Lung (tissue), 11 donors: ENCODE measurements at regions not wholly inside any gene's neighbourhood (a gene's known extent, or its start where the extent isn't known, plus 50 kb on each side); places are given as distances from the start of the nearest gene placed in this dataset.

Experiments used
- ATAC-seq: fragments of 200-7000 bp; cut with Tn5 transposase; one replicate; pipeline ENCODE4 v1.9.1; 2020; ENCODE audit warnings: moderate number of reproducible peaks; ENCODE audit not compliant: insufficient read depth, low FRiP score
- DNase-seq, 3 donors: peaks; one replicate each; pipeline ENCODE4 v3.0.0-alpha.2; 2013 to 2017
- H3K27ac ChIP-seq, 2 donors: one replicate each; pipeline ENCODE4 v1.5.1; 2013; ENCODE audit warnings: mild to moderate bottlenecking in 2 of 2, moderate library complexity in 2 of 2, control low read depth in 1 of 2, inconsistent platforms in 1 of 2, low read depth in 1 of 2, low read length in 1 of 2
- H3K27me3 ChIP-seq, 3 donors: one replicate each; pipeline ENCODE4 v1.5.1; 2013; ENCODE audit warnings: low read length in 2 of 3; ENCODE audit not compliant: control insufficient read depth in 3 of 3, insufficient read depth in 3 of 3
- H3K36me3 ChIP-seq, 4 donors: one replicate each; pipeline ENCODE4 v1.5.1; 2013; ENCODE audit warnings: low read length in 4 of 4, mild to moderate bottlenecking in 1 of 4, moderate library complexity in 1 of 4; ENCODE audit not compliant: control insufficient read depth in 4 of 4, insufficient read depth in 4 of 4
- H3K4me1 ChIP-seq, 5 donors: one replicate each; pipeline ENCODE4 v1.5.1; 2013; ENCODE audit warnings: low read length in 5 of 5, mild to moderate bottlenecking in 2 of 5, moderate library complexity in 1 of 5; ENCODE audit not compliant: control insufficient read depth in 5 of 5, insufficient read depth in 5 of 5
- H3K4me3 ChIP-seq: one replicate; pipeline ENCODE4 v1.5.1; 2013; ENCODE audit warnings: mild to moderate bottlenecking, control low read depth, moderate library complexity
- H3K9ac ChIP-seq, 2 donors: one replicate each; pipeline ENCODE4 v1.5.1; 2013; ENCODE audit warnings: low read length in 2 of 2, control low read depth in 1 of 2; ENCODE audit not compliant: insufficient read depth in 1 of 2
- H3K9me3 ChIP-seq, 4 donors: one replicate each; pipeline ENCODE4 v1.5.1; 2013; ENCODE audit warnings: low read length in 3 of 4, mild to moderate bottlenecking in 1 of 4, moderate library complexity in 1 of 4; ENCODE audit not compliant: control insufficient read depth in 4 of 4, insufficient read depth in 3 of 4
- CTCF ChIP-seq: IDR thresholded peaks from 2 replicates; pipeline ENCODE4 v1.5.1; 2012; ENCODE audit warnings: mild to moderate bottlenecking; ENCODE audit errors: control extremely low read depth, extremely low read depth
- WGBS, 2 donors: extraction: QIAGEN DNeasy Blood & Tissue Kit; methylation state at CpG; one replicate each; pipeline ENCODE4 v1.1.7; 2013; 5-methylcytosine and 5-hydroxymethylcytosine counted together
- donor health status: control.
- donor health status: control.
- donor health status: Bipolar disorder and iron deficiency.
- donor health status: healthy.
- donor health status: DM: yes; HTN: yes; CAD: no.

GRCh38 chr5:56433039-56433617 lies 200.0 kb upstream of the ANKRD55 start:
- H3K9ac ChIP-seq, result no peak overlapping the region
- TF ChIP-seq CTCF, result no peak
- DNase-seq, result no peak
- ATAC-seq, result no peak
- H3K4me1 ChIP-seq, result peaks cover 0 to 8% (median 5%) of the 10 kb centered on the region in 5 donors
- WGBS, 2 donors, result 82 to 90% methylated on average over 2 of the region's 2 CpGs
- peaks cover 0 to 4% (median 1%) of the 10 kb centered on the region in 4 donors for H3K9me3 ChIP-seq
- H3K4me3 ChIP-seq, result no peak overlapping the region
- no peaks in the 10 kb centered on the region for H3K36me3 ChIP-seq
- H3K27ac ChIP-seq, result no peak overlapping the region
- no peaks in the 10 kb centered on the region for H3K27me3 ChIP-seq

- ATAC-seq, result no peak
- Histone ChIP-seq H3K27me3 (no peaks in the 10 kb centered on the region), H3K9me3 (peaks cover 0 to 4% (median 1%) of the 10 kb centered on the region in 4 donors), H3K27ac (no peak overlapping the region), H3K36me3 (no peaks in the 10 kb centered on the region), H3K9ac (no peak overlapping the region), H3K4me3 (no peak overlapping the region), H3K4me1 (peaks cover 0 to 8% (median 5%) of the 10 kb centered on the region in 5 donors)
- DNase-seq, result no peak
- no peak for TF ChIP-seq CTCF
Observed at GRCh38 chr5:56432321-56432720, 199.2 kb upstream of the ANKRD55 start.

- Histone ChIP-seq H3K36me3 (no peaks in the 10 kb centered on the region), H3K9me3 (peaks cover 0 to 4% (median 1%) of the 10 kb centered on the region in 4 donors), H3K9ac (no peak overlapping the region), H3K27me3 (no peaks in the 10 kb centered on the region), H3K27ac (no peak overlapping the region), H3K4me1 (peaks cover 0 to 7% (median 5%) of the 10 kb centered on the region in 5 donors), H3K4me3 (no peak overlapping the region)
- TF ChIP-seq CTCF, result no peak
- WGBS, 2 donors, result 30 to 80% methylated on average over 1 of the region's 1 CpG
- no peak for ATAC-seq
- no peak for DNase-seq
Observed at GRCh38 chr5:56430422-56430821, 197.3 kb upstream of the ANKRD55 start.

GRCh38 chr5:56429110-56429561 lies 196.0 kb upstream of the ANKRD55 start:
- DNase-seq, result peak in 2 of 3 donors; percentile 27 to 56

More at GRCh38 chr5:56429110-56429561, 196.0 kb upstream of the ANKRD55 start:
- Histone ChIP-seq H3K9me3 (peaks cover 0 to 4% (median 1%) of the 10 kb centered on the region in 4 donors), H3K4me1 (peaks cover 0 to 7% (median 5%) of the 10 kb centered on the region in 5 donors), H3K4me3 (no peak overlapping the region), H3K36me3 (no peaks in the 10 kb centered on the region), H3K27me3 (no peaks in the 10 kb centered on the region), H3K9ac (peak overlapping the region in 1 of 2 donors; percentile 42), H3K27ac (no peak overlapping the region)
- no peak for TF ChIP-seq CTCF
- no peak for ATAC-seq
- 70 to 84% methylated on average over 6 of the region's 6 CpGs for WGBS, 2 donors
